Germinal center (tissue), 1 donor: ENCODE measurements at regions not wholly inside any gene's neighbourhood (a gene's known extent, or its start where the extent isn't known, plus 50 kb on each side); places are given as distances from the start of the nearest gene placed in this dataset.

Source experiments
- DNase-seq: peaks from one replicate; pipeline ENCODE4 v3.0.0; 2012; ENCODE audit warnings: mixed read lengths, low spot score

- DNase-seq, result no peak
Measured at GRCh38 chr4:189029976-189030504, 890.8 kb downstream of the TRIML1 start.

GRCh38 chr4:189032606-189033338, 893.5 kb downstream of the TRIML1 start:
- DNase-seq, result no peak

GRCh38 chr4:189033801-189034347, 894.6 kb downstream of the TRIML1 start:
- no peak for DNase-seq

- DNase-seq, result no peak
Measured at GRCh38 chr4:189035091-189035490, 895.9 kb downstream of the TRIML1 start.

GRCh38 chr4:189035654-189036053, 896.4 kb downstream of the TRIML1 start:
- no peak for DNase-seq

- no peak for DNase-seq
Measured at GRCh38 chr4:189036906-189037305, 897.7 kb downstream of the TRIML1 start.

- no peak for DNase-seq
Measured at GRCh38 chr4:189046642-189047041, 894.0 kb upstream of the FRG1 start.

- no peak for DNase-seq
Measured at GRCh38 chr4:189048119-189048518, 892.6 kb upstream of the FRG1 start.

GRCh38 chr4:189049682-189050081, 891.0 kb upstream of the FRG1 start:
- DNase-seq, result no peak

GRCh38 chr4:189050643-189051042, 890.0 kb upstream of the FRG1 start:
- no peak for DNase-seq

- no peak for DNase-seq
Measured at GRCh38 chr4:189053621-189054020, 887.1 kb upstream of the FRG1 start.

- DNase-seq, result no peak
Measured at GRCh38 chr4:189060104-189060503, 880.6 kb upstream of the FRG1 start.

GRCh38 chr4:189062047-189062820, 878.4 kb upstream of the FRG1 start:
- DNase-seq, result no peak

GRCh38 chr4:189069772-189070171, 870.9 kb upstream of the FRG1 start:
- no peak for DNase-seq

- DNase-seq, result no peak
Measured at GRCh38 chr4:189071241-189071640, 869.4 kb upstream of the FRG1 start.

GRCh38 chr4:189073739-189074138, 866.9 kb upstream of the FRG1 start:
- no peak for DNase-seq

- no peak for DNase-seq
Measured at GRCh38 chr4:189081826-189082225, 858.8 kb upstream of the FRG1 start.

GRCh38 chr4:189083769-189084168, 856.9 kb upstream of the FRG1 start:
- no peak for DNase-seq

GRCh38 chr4:189084671-189085070, 856.0 kb upstream of the FRG1 start:
- no peak for DNase-seq

GRCh38 chr4:189087971-189088370, 852.7 kb upstream of the FRG1 start:
- no peak for DNase-seq

GRCh38 chr4:189088780-189089179, 851.9 kb upstream of the FRG1 start:
- DNase-seq, result no peak

GRCh38 chr4:189090174-189090814, 850.4 kb upstream of the FRG1 start:
- no peak for DNase-seq
